ENCODE measurements at regions not wholly inside any gene's neighbourhood (a gene's known extent, or its start where the extent isn't known, plus 50 kb on each side); places are given as distances from the start of the nearest gene placed in this dataset.

DNA sequence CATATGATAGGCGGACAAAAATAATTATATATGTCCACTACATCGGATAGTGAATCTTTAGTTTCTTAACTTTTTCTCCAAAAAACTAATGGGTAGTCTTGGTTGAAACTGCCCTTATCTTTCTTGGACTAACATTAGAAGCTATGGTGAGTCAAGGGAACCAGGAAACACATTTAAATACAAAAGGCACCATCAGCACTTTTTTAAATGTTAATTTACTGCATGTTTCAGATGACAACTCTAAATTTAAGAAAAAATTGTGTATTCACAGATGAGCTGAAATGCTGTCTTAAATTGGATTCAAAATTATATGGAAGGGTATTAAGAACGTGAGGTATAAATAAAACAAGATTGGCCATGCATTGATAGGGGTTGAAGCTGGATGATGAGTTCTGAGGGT lies 75.6 kb upstream of the CERS6 start:
- DNase-seq = no peak

DNA sequence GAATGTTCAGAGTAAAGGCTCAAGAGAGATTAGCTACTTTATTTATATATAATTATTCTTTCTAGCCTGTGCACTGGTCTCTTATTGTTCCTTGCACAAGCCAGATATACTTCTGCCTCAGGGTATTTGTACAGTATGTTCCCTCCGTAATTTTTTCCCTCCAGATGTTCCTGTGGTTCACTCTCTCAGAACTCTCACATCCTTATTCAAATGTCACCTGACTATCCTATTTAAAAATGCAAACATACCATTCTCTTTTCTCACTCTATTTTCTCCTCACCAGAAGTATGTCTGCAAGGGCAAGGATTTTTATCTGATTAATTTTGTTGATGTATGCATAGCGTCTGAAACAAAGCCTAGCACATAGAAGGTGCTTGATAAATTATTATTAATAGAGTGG lies 64.0 kb upstream of the CERS6 start:
- no peak for DNase-seq

DNA sequence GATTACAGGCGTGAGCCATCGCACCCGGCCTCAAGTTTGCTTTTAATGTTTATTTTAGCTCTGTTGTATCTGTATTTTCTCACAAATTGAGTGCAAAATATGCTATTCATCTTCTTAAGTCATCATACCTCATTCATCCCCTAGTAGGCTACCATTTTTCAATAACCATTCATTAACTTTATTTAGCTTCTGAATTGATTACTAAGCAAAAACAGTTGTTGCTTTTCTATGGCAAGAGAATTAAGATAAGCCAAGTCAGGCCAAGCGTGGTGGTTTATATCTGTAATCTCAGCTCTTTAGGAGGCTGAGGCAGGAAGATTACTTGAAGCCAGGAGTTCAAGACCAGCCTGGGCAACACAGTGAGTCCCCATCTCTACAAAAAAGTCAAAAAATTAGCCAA lies 63.3 kb upstream of the CERS6 start:
- DNase-seq = no peak

DNA sequence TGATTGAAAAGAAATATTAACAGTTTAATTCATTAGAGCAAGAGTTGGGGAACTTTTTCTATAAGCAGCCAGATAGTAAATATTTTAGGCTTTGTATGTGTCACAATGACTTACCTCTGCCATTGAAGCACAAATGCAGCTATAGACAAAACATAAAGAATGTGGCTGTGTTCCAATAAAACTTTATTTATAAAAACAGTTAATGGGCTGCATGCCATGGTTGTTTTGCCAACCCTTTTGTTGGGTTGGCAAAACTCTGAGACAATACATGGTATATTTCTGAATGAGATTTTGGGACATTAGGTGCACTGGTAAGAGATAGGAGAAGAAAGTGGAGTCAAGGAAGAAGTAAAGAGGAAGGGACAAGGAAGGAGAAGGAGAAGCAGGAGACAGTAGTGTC lies 61.8 kb upstream of the CERS6 start:
- no peak for DNase-seq

DNA sequence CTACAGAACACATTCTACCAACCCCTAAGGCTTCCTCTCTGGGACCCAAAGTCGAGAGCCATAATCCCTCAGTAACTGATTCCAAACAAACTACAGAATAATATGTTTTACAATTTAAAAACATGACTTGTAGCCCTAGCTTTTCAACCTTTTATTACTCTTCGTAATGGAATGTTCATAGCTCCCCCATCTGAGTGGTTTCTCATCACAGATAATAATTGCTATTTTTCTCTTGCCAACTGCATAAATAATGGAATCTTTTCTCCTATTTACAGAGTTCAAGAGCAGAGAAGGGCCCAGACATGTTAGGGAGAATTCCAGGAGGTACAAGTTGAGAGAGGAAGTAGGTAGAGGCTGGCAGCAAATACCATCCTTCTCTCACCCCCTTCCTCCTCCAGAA lies 59.9 kb upstream of the CERS6 start:
- DNase-seq = no peak

DNA sequence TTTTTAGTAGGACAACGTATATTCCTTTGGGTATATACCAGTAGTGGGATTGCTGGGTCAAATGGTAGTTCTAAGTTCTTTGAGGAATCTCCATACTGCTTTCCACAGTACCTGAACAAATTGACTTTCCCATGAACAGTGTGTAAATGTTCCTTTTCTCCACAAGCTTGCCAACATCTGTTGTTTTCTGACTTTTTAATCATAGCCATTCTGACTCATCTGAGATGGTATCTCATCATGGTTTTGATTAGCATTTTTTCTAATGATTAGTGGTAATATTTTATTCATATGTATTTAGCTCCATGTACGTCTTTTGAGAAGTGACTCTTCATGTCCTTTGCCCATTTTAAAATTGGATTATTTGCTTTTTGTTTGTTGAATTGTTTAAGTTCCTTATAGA lies 58.4 kb upstream of the CERS6 start:
- DNase-seq = no peak

DNA sequence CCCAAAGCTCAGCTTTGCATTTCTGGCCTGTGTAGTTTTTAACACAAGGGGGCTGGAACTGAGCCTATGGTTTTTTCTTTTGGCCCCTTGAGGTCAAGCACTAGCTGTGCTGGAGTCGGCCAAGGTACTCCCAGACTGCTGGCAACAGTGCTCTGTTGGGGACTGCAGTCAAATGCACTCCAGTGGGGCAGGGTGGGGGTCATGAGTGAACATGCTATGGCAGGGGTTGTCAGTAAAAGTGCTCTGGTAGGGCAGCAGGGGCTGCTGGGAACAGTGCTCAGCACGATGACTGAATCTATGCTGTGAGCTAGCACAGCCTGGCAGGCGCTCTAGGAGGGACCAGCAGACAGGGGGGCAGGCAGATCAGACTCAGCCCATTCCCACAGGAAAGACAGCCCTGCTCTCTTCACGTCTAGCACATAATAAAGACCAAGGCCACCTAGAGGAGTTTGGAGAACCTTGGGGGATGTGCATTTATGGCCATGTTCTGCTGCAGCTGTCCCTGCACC lies 55.0 kb upstream of the CERS6 start:
- no peak for DNase-seq

DNA sequence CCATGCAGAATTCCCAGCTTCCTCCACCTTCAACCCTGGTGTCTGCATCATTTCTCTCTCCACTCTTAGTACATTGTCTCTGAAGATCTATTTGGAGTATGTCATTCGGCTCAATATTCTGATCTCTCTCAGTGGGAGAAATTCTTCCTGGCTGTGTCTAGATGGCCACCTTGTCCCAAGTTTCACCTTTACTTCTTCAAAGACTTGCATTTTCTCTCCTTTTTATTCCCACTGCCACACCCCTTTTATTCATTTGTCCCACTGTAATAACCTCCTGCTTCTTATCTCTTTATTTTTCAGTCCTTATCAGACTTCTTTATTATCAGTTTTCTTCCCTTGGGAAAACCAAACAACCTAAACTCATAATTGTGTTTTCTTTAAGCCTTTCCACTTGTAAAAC lies 54.3 kb upstream of the CERS6 start:
- no peak for DNase-seq

DNA sequence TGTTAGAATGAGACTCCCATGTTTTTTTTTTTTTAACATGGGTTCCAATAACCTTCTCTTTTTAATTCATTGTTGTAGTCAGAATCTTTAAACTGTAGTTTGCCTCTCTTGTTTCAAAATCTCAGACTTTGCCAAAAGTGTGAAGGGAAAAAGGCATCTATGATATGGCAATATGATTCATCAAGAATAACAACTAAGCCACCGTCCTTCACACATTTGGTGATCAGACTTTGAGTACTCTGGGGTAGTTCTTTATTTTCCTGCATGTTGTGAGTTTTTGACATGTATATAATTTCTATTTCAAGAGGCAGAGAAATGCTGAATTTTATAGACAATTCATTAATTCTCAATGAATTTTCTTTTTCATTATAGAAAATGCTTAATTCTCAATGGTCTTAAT lies 53.5 kb upstream of the CERS6 start:
- no peak for DNase-seq

DNA sequence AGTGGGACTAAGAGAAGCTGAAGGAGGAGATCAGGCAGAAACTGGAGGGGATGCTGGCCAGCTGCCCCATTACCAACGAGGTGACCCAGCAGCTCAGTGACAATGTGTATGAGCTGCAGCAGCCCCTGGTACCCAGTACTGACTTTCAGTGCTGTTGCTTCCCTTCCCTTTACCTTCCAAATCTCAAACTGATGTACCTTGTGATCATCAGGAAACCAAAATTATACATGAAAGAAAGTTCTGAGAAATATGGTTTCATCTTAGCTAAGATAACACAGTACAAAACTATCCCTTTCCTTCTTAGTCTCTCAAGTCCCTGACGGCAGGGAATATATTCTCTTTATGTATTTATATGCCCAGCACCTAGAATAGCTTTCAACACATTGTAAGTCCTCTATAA lies 52.3 kb upstream of the CERS6 start:
- no peak for DNase-seq

DNA sequence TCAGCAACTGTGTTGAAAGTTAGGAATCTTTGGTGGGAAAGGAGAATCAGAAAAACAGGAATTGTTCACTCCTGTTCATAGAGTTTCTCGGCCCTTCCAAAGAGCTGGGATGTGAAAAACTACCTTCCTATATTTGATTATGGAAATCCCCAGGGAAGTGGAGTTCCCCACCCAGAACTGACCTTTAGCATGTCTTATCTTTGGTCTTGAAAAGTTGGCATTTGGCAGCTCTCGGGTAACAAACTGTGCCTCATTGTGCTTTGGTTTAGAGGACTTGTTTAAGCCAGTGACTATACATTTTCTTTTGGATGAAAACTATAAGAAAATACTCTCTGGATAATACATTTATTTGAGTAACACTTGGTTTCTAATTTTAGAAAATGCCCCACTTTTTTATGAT lies 51.3 kb upstream of the CERS6 start:
- DNase-seq = no peak

All from NCI-H446 (cell line).